Stomach (tissue), 4 donors: ENCODE measurements at regions not wholly inside any gene's neighbourhood (a gene's known extent, or its start where the extent isn't known, plus 50 kb on each side); places are given as distances from the start of the nearest gene placed in this dataset.

ENCODE experiments used
- CTCF ChIP-seq, 7 experiments: fragments of 450-650 bp in 4 of 7; fragments of 200-600 bp in 3 of 7; sonication (generic) in 3 of 7; IDR thresholded peaks; one replicate each; pipeline ENCODE4 v1.5.1; 2016 to 2019; ENCODE audit warnings: antibody characterized with exemption in 7 of 7, control low read depth in 2 of 7, mild to moderate bottlenecking in 1 of 7
- EP300 ChIP-seq: sonication (generic); formaldehyde crosslinking; IDR thresholded peaks from one replicate; pipeline ENCODE4 v1.6.1; 2017; ENCODE audit warnings: antibody characterized with exemption
- POLR2A ChIP-seq, 4 donors: fragments of 450-650 bp; IDR thresholded peaks; one replicate each; pipeline ENCODE4 v1.6.1; 2016; ENCODE audit warnings: antibody characterized with exemption in 4 of 4, control low read depth in 2 of 4, mild to moderate bottlenecking in 1 of 4, moderate library complexity in 1 of 4
- POLR2AphosphoS5 ChIP-seq, 3 donors: sonication (generic); formaldehyde crosslinking; IDR thresholded peaks; one replicate each; pipeline ENCODE4 v1.6.1; 2016; ENCODE audit warnings: antibody characterized with exemption in 3 of 3

- TF ChIP-seq CTCF (IDR thresholded peaks at IDR 0.05) (no peak), POLR2AphosphoS5 (IDR thresholded peaks at IDR 0.05) (no peak), POLR2A (IDR thresholded peaks at IDR 0.05) (no peak), EP300 (no peak)
Measured at GRCh38 chr12:22121224-22121623, 75.2 kb downstream of the CMAS start.
